Kidney epithelial cell (primary cell): ENCODE measurements at regions not wholly inside any gene's neighbourhood (a gene's known extent, or its start where the extent isn't known, plus 50 kb on each side); places are given as distances from the start of the nearest gene placed in this dataset.

ENCODE experiments used
- DNase-seq: peaks from one replicate; pipeline ENCODE4 v3.0.0-alpha.2; 2010; ENCODE audit warnings: low read depth
- H3K27me3 ChIP-seq: 2 replicates; pipeline ENCODE4 v1.6.0; 2011; ENCODE audit warnings: low read length; ENCODE audit not compliant: control insufficient read depth, insufficient read depth
- H3K36me3 ChIP-seq: 2 replicates; pipeline ENCODE4 v1.5.1; 2011; ENCODE audit warnings: low read length; ENCODE audit not compliant: control insufficient read depth, insufficient read depth
- H3K4me3 ChIP-seq: 2 replicates; pipeline ENCODE4 v1.5.1; 2011; ENCODE audit warnings: low read depth, mild to moderate bottlenecking, control low read depth, low read length
- CTCF ChIP-seq: IDR thresholded peaks from 2 replicates; pipeline ENCODE4 v1.5.1; 2011; ENCODE audit warnings: mild to moderate bottlenecking, moderate library complexity, low read length, control low read depth, inconsistent platforms; ENCODE audit not compliant: insufficient read depth, poor library complexity, severe bottlenecking

DNA sequence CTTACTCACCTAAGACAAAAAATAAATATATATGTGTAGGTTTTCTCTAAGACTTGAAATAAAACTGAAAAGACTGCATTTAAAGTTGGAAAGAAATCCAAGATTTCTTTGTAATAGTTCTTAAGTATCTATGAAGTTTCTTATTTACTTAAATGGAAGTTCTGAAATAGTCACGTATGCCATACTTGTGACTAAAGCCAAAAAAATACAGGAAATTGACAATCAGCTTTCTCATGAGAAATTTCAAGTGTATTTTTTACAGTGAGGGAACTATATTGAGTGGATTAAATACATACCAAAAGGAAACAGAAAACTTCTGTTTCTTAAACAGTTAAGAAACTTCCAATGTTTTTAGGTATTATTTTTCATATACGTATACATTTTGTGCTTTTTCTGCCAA is 188.1 kb downstream of the DPY19L2 start:
- Histone ChIP-seq H3K27me3 (no peaks in the 10 kb centered on the region), H3K4me3 (no peak overlapping the region), H3K36me3 (no peaks in the 10 kb centered on the region)
- DNase-seq: no peak
- no peak for TF ChIP-seq CTCF

GRCh38 chr12:63470161-63470560 is 198.1 kb downstream of the DPY19L2 start:
- no peak overlapping the region for H3K4me3 ChIP-seq
- H3K36me3 ChIP-seq: no peaks in the 10 kb centered on the region
- no peak for TF ChIP-seq CTCF
- DNase-seq: no peak
- H3K27me3 ChIP-seq: no peaks in the 10 kb centered on the region

GRCh38 chr12:63467951-63468350 is 200.3 kb downstream of the DPY19L2 start:
- no peak for TF ChIP-seq CTCF
- DNase-seq: no peak
- Histone ChIP-seq H3K4me3 (no peak overlapping the region), H3K36me3 (no peaks in the 10 kb centered on the region), H3K27me3 (no peaks in the 10 kb centered on the region)

DNA sequence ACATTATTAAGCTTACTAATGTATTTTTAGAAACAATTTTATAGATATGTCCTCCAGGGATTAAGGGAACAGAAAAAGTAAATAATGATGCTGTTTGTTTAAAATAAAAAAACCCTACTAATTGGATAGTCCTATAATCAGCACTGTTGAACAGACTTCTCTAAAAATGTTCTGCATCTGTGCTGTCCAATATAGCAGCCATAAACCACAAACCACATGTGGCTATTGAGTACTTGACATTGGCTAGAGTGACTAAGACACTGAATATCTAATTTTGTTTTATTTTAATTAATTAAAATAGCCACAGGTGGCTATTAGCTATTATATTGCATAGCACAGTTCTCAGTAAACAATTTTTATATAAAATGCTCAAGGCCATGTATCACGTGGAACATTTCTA is 210.4 kb downstream of the DPY19L2 start:
- DNase-seq: no peak
- H3K36me3 ChIP-seq: no peaks in the 10 kb centered on the region
- TF ChIP-seq CTCF: no peak
- H3K4me3 ChIP-seq: no peak overlapping the region
- no peaks in the 10 kb centered on the region for H3K27me3 ChIP-seq

DNA sequence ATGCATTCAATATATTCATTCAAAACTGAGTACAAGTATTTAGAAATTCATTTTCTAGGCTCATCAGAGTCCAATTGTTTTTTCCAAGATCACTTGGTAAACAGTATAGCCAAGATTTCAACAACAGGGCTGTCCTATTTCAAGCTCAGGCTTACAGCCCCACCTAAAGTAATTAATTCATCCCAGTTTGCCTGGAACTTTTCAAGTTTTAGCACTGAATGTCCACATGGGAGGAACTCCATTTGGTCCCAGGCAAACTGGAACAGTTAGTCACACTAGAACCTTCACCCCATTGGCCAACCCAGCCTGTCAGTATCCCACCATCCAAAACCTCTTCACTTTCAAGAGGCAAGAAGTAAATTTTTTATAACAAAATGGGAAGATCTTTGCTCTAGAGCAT is 210.9 kb downstream of the DPY19L2 start:
- H3K36me3 ChIP-seq: no peaks in the 10 kb centered on the region
- H3K4me3 ChIP-seq: no peak overlapping the region
- no peak for DNase-seq
- no peak for TF ChIP-seq CTCF
- no peaks in the 10 kb centered on the region for H3K27me3 ChIP-seq

DNA sequence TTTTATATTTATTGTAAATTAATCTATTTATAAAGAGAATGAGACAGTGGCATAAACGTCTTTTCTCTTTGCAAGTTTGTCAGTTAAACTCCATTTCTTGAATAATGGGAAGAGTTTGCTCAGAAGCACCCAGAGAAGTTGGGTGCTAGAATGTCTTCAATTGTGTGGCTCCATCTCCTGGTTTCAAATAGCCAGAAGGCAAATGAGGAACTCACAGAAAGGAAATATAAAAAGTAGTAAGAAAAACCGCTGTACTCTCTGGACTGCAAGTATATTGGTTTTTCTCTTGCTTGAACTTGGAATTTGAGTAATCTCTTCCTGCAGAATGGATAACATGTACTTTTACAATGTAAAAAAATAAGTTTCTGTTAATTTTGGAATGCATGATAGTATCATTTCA is 217.5 kb downstream of the DPY19L2 start:
- TF ChIP-seq CTCF: no peak
- Histone ChIP-seq H3K36me3 (no peaks in the 10 kb centered on the region), H3K4me3 (no peak overlapping the region), H3K27me3 (no peaks in the 10 kb centered on the region)
- no peak for DNase-seq
